ENCODE measurements at regions not wholly inside any gene's neighbourhood (a gene's known extent, or its start where the extent isn't known, plus 50 kb on each side); places are given as distances from the start of the nearest gene placed in this dataset.

DNA sequence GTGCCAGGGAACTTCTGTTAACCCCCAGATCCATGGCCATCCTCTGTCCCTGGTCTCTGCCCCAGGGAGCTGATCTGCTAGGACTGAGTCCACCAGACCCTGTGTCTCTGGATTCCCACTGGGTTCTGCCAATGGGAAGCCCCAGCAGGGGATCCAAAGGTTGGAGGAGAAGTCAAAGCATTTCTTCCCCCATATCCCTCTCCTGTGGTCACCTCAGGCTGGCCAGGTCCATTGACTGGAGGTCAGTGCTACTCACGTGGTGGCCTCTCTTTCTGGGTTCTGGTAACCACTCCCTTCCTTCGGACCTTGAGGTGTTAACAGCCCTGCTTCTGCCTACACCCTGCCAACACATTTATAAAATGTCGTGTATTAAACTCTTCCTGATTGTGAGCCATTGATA lies 69.7 kb upstream of the NECTIN1 start (continued):
- TF ChIP-seq, protein P1, sequence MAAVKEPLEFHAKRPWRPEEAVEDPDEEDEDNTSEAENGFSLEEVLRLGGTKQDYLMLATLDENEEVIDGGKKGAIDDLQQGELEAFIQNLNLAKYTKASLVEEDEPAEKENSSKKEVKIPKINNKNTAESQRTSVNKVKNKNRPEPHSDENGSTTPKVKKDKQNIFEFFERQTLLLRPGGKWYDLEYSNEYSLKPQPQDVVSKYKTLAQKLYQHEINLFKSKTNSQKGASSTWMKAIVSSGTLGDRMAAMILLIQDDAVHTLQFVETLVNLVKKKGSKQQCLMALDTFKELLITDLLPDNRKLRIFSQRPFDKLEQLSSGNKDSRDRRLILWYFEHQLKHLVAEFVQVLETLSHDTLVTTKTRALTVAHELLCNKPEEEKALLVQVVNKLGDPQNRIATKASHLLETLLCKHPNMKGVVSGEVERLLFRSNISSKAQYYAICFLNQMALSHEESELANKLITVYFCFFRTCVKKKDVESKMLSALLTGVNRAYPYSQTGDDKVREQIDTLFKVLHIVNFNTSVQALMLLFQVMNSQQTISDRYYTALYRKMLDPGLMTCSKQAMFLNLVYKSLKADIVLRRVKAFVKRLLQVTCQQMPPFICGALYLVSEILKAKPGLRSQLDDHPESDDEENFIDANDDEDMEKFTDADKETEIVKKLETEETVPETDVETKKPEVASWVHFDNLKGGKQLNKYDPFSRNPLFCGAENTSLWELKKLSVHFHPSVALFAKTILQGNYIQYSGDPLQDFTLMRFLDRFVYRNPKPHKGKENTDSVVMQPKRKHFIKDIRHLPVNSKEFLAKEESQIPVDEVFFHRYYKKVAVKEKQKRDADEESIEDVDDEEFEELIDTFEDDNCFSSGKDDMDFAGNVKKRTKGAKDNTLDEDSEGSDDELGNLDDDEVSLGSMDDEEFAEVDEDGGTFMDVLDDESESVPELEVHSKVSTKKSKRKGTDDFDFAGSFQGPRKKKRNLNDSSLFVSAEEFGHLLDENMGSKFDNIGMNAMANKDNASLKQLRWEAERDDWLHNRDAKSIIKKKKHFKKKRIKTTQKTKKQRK (IDR thresholded peaks at IDR 0.05; ENCODE audit: borderline replicate concordance, low read depth, low read length) = no peak
- no peak for TF ChIP-seq GABPA (tag; conservative IDR thresholded peaks at IDR 0.05; ENCODE audit: low read depth)

DNA sequence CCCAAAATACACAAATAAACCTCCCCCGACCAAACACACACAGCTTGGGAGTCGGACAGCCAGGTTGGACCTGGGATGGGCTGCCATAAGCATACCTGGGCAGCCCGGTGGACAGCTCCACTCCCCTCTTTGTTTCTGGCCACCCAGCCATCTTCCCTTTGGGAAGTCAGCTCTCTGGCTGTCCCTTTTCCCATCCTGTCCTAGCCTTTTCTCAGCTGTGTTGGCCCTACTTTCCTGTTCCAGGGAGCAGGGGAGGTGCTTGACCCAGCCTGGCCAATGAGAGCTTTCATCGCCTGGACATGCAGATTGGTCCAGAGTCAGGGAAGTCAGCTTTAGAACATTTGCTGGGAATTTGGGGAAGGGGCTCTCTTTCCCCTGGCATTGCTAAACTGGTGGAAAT lies 68.7 kb upstream of the NECTIN1 start:
- Histone ChIP-seq H3K9me3 (replicated peaks; ENCODE audit: control insufficient read depth, insufficient read depth, low read depth, low read length) (no peaks in the 10 kb centered on the region), H3K9ac (ENCODE audit: insufficient read depth in 1 of 2, low read depth in 2 of 2, low read length in 2 of 2) (no peak overlapping the region), H3K4me3 (no peak overlapping the region), H3K36me3 (ENCODE audit: control insufficient read depth, insufficient read depth, low read length) (no peaks in the 10 kb centered on the region), H2AFZ (ENCODE audit: low read depth, low read length) (no peak overlapping the region), H3K4me1 (replicated peaks in 1 of 2; ENCODE audit: control insufficient read depth in 2 of 2, insufficient read depth in 2 of 2, low read length in 2 of 2) (peaks cover 0 to 2% of the 10 kb centered on the region in 2 experiments; a peak in 1 of 5 replicates), H3K4me2 (ENCODE audit: insufficient read depth, low read length) (no peak overlapping the region), H3K27me3 (ENCODE audit: control insufficient read depth in 2 of 2, insufficient read depth in 2 of 2, low read length in 2 of 2) (peaks cover 4 to 54% of the 10 kb centered on the region in 2 experiments; a peak in 3 of 5 replicates), H4K20me1 (replicated peaks; ENCODE audit: control insufficient read depth, insufficient read depth, low read length) (peaks cover 10% of the 10 kb centered on the region), H3K27ac (ENCODE audit: extremely low read depth, low read depth, low read length) (no peak overlapping the region), H3K79me2 (ENCODE audit: control insufficient read depth, insufficient read depth, low read length) (no peaks in the 10 kb centered on the region), H3K9me1 (ENCODE audit: control insufficient read depth, insufficient read depth, low read length) (no peaks in the 10 kb centered on the region)
- 5% methylated on average over 4 of the region's 4 CpGs for WGBS (ENCODE audit: insufficient coverage, low coverage, missing lambda C conversion rate)
- FAIRE-seq (no peak), DNase-seq (ENCODE audit: extremely low read depth in 1 of 4, low spot score in 3 of 4) (no peak), ATAC-seq (no peak)
- BruUV-seq (replicated peaks) = no TSS peak
- no peak for TF ChIP-seq ZNF124 (CRISPR knock-in tag; IDR thresholded peaks at IDR 0.05)
- TF ChIP-seq STAG1 (CRISPR knock-in tag; IDR thresholded peaks at IDR 0.05; ENCODE audit: borderline replicate concordance) = no peak
- TF ChIP-seq SAP30 (IDR thresholded peaks at IDR 0.05; ENCODE audit: borderline replicate concordance, insufficient read depth, low read depth, low read length, poor library complexity, severe bottlenecking) = no peak
- TF ChIP-seq, protein P2, sequence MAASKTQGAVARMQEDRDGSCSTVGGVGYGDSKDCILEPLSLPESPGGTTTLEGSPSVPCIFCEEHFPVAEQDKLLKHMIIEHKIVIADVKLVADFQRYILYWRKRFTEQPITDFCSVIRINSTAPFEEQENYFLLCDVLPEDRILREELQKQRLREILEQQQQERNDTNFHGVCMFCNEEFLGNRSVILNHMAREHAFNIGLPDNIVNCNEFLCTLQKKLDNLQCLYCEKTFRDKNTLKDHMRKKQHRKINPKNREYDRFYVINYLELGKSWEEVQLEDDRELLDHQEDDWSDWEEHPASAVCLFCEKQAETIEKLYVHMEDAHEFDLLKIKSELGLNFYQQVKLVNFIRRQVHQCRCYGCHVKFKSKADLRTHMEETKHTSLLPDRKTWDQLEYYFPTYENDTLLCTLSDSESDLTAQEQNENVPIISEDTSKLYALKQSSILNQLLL (CRISPR knock-in tag; IDR thresholded peaks at IDR 0.05; ENCODE audit: borderline replicate concordance) = no peak
- in situ Hi-C loops (cut with MboI) = no loop called here
- intact Hi-C loops (cut with micrococcal nuclease) = no loop called here
- ChIA-PET CTCF (ENCODE audit: low intra/inter-chr PET ratio) (no interaction called here), POLR2A (interaction anchor here (0.6 kb wide), 1 partner anchor 186 kb away, joined by 3 read pairs; no protein-coding TSS in a partner anchor)

Measured in K562 (cell line).